ENCODE measurements at regions not wholly inside any gene's neighbourhood (a gene's known extent, or its start where the extent isn't known, plus 50 kb on each side); places are given as distances from the start of the nearest gene placed in this dataset.

- POLR2A ChIA-PET = no interaction called here
- no peaks in the 10 kb centered on the region for H3F3A ChIP-seq (replicated peaks; ENCODE audit: insufficient read depth)
- TF ChIP-seq EP300 (IDR thresholded peaks at IDR 0.05; ENCODE audit: borderline replicate concordance in 1 of 2, low read depth in 1 of 2, low read length in 1 of 2) (no peak), MXI1 (IDR thresholded peaks at IDR 0.05; ENCODE audit: low read depth, low read length) (no peak), USF1 (IDR thresholded peaks at IDR 0.05; ENCODE audit: borderline replicate concordance, low read depth) (no peak), FOSL2 (IDR thresholded peaks at IDR 0.05; ENCODE audit: borderline replicate concordance, low read depth) (no peak)
- no peaks in the 10 kb centered on the region for H3K9me2 ChIP-seq
- no peaks in the 10 kb centered on the region for H3K79me2 ChIP-seq (ENCODE audit: insufficient read depth)
- H3K9ac ChIP-seq = no peak overlapping the region
- no peaks in the 10 kb centered on the region for H3K9me3 ChIP-seq
- no peaks in the 10 kb centered on the region for H3K4me1 ChIP-seq (ENCODE audit: control insufficient read depth in 1 of 2, insufficient read depth in 2 of 2, low read depth in 1 of 2, low read length in 1 of 2)
- no peak for DNase-seq
- no peak overlapping the region for H3K4me3 ChIP-seq (ENCODE audit: low read depth in 2 of 2, low read length in 1 of 2)
- H2AFZ ChIP-seq (ENCODE audit: low read depth) = no peak overlapping the region
- no peak overlapping the region for H3K27ac ChIP-seq (ENCODE audit: low read depth in 2 of 2, low read length in 1 of 2)
- H4K20me1 ChIP-seq (ENCODE audit: insufficient read depth) = no peaks in the 10 kb centered on the region
- H3K27me3 ChIP-seq (ENCODE audit: insufficient read depth) = no peaks in the 10 kb centered on the region; the same call in 1 of the 2 replicates
- 19% methylated on average over 1 of the region's 1 CpG for WGBS (ENCODE audit: low lambda C conversion rate)
- H3K4me2 ChIP-seq = no peak overlapping the region
- no peaks in the 10 kb centered on the region for H3K36me3 ChIP-seq (replicated peaks in 1 of 2; ENCODE audit: control insufficient read depth in 1 of 2, insufficient read depth in 2 of 2, low read length in 1 of 2)
- CTCF ChIA-PET = interaction anchor here (0.6 kb wide), 1 partner anchor 987 kb away, joined by 3 read pairs; no protein-coding TSS in a partner anchor
These were observed 422.7 kb downstream of the ZSWIM6 start for GRCh38 chr5:61754792-61755191.

GRCh38 chr5:61755726-61756222 lies 423.7 kb downstream of the ZSWIM6 start:
- 41% methylated on average over 4 of the region's 4 CpGs for WGBS (ENCODE audit: low lambda C conversion rate)
- Histone ChIP-seq H3K4me3 (ENCODE audit: low read depth in 2 of 2, low read length in 1 of 2) (no peak overlapping the region), H3K9me2 (no peaks in the 10 kb centered on the region), H2AFZ (ENCODE audit: low read depth) (no peak overlapping the region), H3K27me3 (ENCODE audit: insufficient read depth) (no peaks in the 10 kb centered on the region; the same call in 1 of the 2 replicates), H3K27ac (ENCODE audit: low read depth in 2 of 2, low read length in 1 of 2) (no peak overlapping the region), H4K20me1 (ENCODE audit: insufficient read depth) (no peaks in the 10 kb centered on the region), H3K79me2 (ENCODE audit: insufficient read depth) (no peaks in the 10 kb centered on the region), H3K4me2 (no peak overlapping the region), H3K4me1 (ENCODE audit: control insufficient read depth in 1 of 2, insufficient read depth in 2 of 2, low read depth in 1 of 2, low read length in 1 of 2) (no peaks in the 10 kb centered on the region), H3K9me3 (no peaks in the 10 kb centered on the region), H3K36me3 (replicated peaks in 1 of 2; ENCODE audit: control insufficient read depth in 1 of 2, insufficient read depth in 2 of 2, low read length in 1 of 2) (no peaks in the 10 kb centered on the region), H3F3A (replicated peaks; ENCODE audit: insufficient read depth) (no peaks in the 10 kb centered on the region), H3K9ac (no peak overlapping the region)
- no peak for TF ChIP-seq RAD21 (IDR thresholded peaks at IDR 0.05; ENCODE audit: low read length)
- TF ChIP-seq RXRA (IDR thresholded peaks at IDR 0.05; ENCODE audit: borderline replicate concordance, low read depth) = no peak
- TF ChIP-seq RCOR1 (IDR thresholded peaks at IDR 0.05; ENCODE audit: low read length) = no peak
- TF ChIP-seq TCF12 (IDR thresholded peaks at IDR 0.05) = no peak
- TF ChIP-seq JUND (IDR thresholded peaks at IDR 0.05) = no peak
- no peak for TF ChIP-seq RFX5 (IDR thresholded peaks at IDR 0.05; ENCODE audit: low read length)
- no peak for TF ChIP-seq ELF1 (IDR thresholded peaks at IDR 0.05)
- no peak for TF ChIP-seq EP300 (IDR thresholded peaks at IDR 0.05; ENCODE audit: borderline replicate concordance in 1 of 2, low read depth in 1 of 2, low read length in 1 of 2)
- no peak for TF ChIP-seq YY1 (IDR thresholded peaks at IDR 0.05; ENCODE audit: low read depth)
- no peak for TF ChIP-seq SMC3 (IDR thresholded peaks at IDR 0.05; ENCODE audit: low read depth, low read length)
- no peak for TF ChIP-seq ZBTB33 (IDR thresholded peaks at IDR 0.05; ENCODE audit: borderline replicate concordance, low read depth)
- no peak for TF ChIP-seq FOSL2 (IDR thresholded peaks at IDR 0.05; ENCODE audit: borderline replicate concordance, low read depth)
- TF ChIP-seq IRF3 (IDR thresholded peaks at IDR 0.05; ENCODE audit: low read depth, low read length) = no peak
- TF ChIP-seq MXI1 (IDR thresholded peaks at IDR 0.05; ENCODE audit: low read depth, low read length) = no peak
- no peak for TF ChIP-seq CTCF (IDR thresholded peaks at IDR 0.05)
- no peak for TF ChIP-seq MAX (IDR thresholded peaks at IDR 0.05; ENCODE audit: low read depth)
- TF ChIP-seq TAF1 (IDR thresholded peaks at IDR 0.05; ENCODE audit: borderline replicate concordance, low read depth, low read length) = no peak
- no peak for TF ChIP-seq NFIC (IDR thresholded peaks at IDR 0.05; ENCODE audit: borderline replicate concordance)
- no peak for TF ChIP-seq MEF2A (IDR thresholded peaks at IDR 0.05; ENCODE audit: borderline replicate concordance, low read depth)
- DNase-seq = no peak
- CTCF ChIA-PET = no interaction called here
- POLR2A ChIA-PET = no interaction called here
